AG04450 (cell line): ENCODE measurements at regions not wholly inside any gene's neighbourhood (a gene's known extent, or its start where the extent isn't known, plus 50 kb on each side); places are given as distances from the start of the nearest gene placed in this dataset.
A peak's percentile ranks its signal among the peaks of the same experiment; 100 is the strongest.
"Not testable (repeated sequence)": the region's sequence is repeated elsewhere in the genome, so short reads cannot be mapped to it uniquely, and the experiment has no call there.

Experiments
- CTCF ChIA-PET: fragments of 300-600, 350-600 bp; formaldehyde crosslinking; extraction: SDS; loops from one replicate; lab custom pipeline; 2022; ENCODE audit warnings: antibody characterized with exemption, inconsistent platforms; lab: Charles Lee
- POLR2A ChIA-PET: fragments of 350-600 bp; formaldehyde crosslinking; extraction: SDS; loops from one replicate; lab custom pipeline; 2021; ENCODE audit warnings: antibody characterized with exemption, inconsistent platforms; lab: Yijun Ruan, JAX
- DNase-seq: peaks from one replicate; pipeline ENCODE4 v3.0.0-alpha.2; 2011; ENCODE audit warnings: low read depth, low spot score
- H3K27ac ChIP-seq: one replicate; pipeline ENCODE4 v1.5.1; 2012; ENCODE audit warnings: low read depth, low read length, control low read depth
- H3K27me3 ChIP-seq: one replicate; pipeline ENCODE4 v1.6.0; 2012; ENCODE audit warnings: low read length; ENCODE audit not compliant: control insufficient read depth, insufficient read depth
- H3K4me3 ChIP-seq: 2 replicates; pipeline ENCODE4 v1.5.1; 2011; ENCODE audit warnings: mild to moderate bottlenecking, low read depth, low read length, control low read depth
- H3K9me3 ChIP-seq: 2 replicates; pipeline ENCODE4 v1.5.1; 2012; ENCODE audit warnings: low read length; ENCODE audit not compliant: control insufficient read depth, insufficient read depth
- CTCF ChIP-seq: IDR thresholded peaks from 2 replicates; pipeline ENCODE4 v1.5.1; 2011; ENCODE audit warnings: low read depth, low read length, control low read depth, inconsistent platforms

- Histone ChIP-seq H3K27me3 (no peaks in the 10 kb centered on the region), H3K4me3 (no peak overlapping the region), H3K9me3 (no peaks in the 10 kb centered on the region), H3K27ac (no peak overlapping the region)
- DNase-seq = no peak
- ChIA-PET POLR2A (no interaction called here), CTCF (no interaction called here)
- TF ChIP-seq CTCF = no peak
These were observed 812.6 kb upstream of the LRATD1 start for GRCh38 chr2:13819896-13820295.

DNA sequence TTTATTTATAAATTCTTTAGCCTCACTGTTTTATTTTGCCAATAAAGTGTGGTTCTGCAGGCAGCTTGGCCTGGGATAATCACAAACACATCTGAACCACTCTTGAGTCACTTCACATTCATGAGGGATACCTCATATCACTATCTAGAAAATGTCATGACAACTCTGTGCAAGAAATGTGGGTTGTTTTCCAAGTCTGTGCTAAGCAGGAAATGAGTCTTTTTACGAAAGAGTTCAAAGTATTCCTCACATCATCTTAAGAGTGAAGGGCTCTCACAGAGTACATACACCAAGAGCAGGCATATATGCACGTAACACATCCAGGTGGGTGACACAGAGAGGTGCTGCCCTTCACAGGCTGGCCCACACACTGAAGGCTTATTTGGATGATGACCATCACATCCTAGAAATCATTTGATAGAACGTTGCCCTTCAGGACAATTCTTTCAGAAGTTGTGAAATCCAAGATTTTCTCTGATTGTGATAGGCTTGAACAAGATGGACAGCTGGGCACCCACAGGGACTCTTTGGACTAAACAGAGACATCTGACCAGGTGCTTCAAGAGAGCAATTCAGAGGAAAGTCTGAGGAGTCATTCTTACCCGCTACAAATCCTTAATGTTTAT lies 811.1 kb upstream of the LRATD1 start:
- ChIA-PET POLR2A (no interaction called here), CTCF (interaction anchor here (0.6 kb wide), 1 partner anchor 776 kb away, joined by 3 read pairs; no protein-coding TSS in a partner anchor)
- no peaks in the 10 kb centered on the region for H3K9me3 ChIP-seq
- H3K27ac ChIP-seq = no peak overlapping the region
- H3K27me3 ChIP-seq = no peaks in the 10 kb centered on the region
- no peak for TF ChIP-seq CTCF
- peak; percentile 24 for DNase-seq
- H3K4me3 ChIP-seq = no peak overlapping the region

- ChIA-PET POLR2A (no interaction called here), CTCF (no interaction called here)
- Histone ChIP-seq H3K9me3 (no peaks in the 10 kb centered on the region), H3K4me3 (no peak overlapping the region), H3K27me3 (no peaks in the 10 kb centered on the region), H3K27ac (no peak overlapping the region)
- DNase-seq = no peak
- TF ChIP-seq CTCF = no peak
These were observed 810.2 kb upstream of the LRATD1 start for GRCh38 chr2:13822365-13822764.

- POLR2A ChIA-PET = no interaction called here
- Histone ChIP-seq H3K27ac (no peak overlapping the region), H3K9me3 (no peaks in the 10 kb centered on the region), H3K27me3 (no peaks in the 10 kb centered on the region), H3K4me3 (no peak overlapping the region)
- no peak for DNase-seq
- TF ChIP-seq CTCF = no peak
- CTCF ChIA-PET = no interaction called here
These were observed 806.1 kb upstream of the LRATD1 start for GRCh38 chr2:13826314-13826853.

DNA sequence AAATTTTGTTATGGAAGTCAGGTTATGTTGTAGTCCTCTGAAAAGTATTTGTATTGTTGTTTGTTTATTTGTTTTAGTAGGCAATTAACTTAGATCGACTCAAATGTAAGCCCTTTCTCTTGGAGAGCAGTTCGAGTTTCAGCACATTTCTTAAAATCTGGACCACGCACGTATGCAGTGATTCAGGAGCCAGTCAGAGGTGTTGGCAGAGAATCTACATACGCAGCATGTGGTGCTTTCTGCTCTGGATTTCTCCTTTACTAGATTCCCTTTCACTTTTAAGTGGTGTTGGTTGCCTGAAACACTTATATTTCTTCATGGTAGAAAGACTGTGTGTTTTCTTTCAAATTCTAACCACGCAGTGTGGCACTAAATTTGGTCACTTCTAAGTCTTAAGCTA lies 773.9 kb upstream of the LRATD1 start:
- CTCF ChIA-PET = no interaction called here
- H3K27me3 ChIP-seq = no peaks in the 10 kb centered on the region
- TF ChIP-seq CTCF = no peak
- no peak overlapping the region for H3K27ac ChIP-seq
- DNase-seq = no peak
- POLR2A ChIA-PET = no interaction called here
- no peaks in the 10 kb centered on the region for H3K9me3 ChIP-seq
- H3K4me3 ChIP-seq = no peak overlapping the region

DNA sequence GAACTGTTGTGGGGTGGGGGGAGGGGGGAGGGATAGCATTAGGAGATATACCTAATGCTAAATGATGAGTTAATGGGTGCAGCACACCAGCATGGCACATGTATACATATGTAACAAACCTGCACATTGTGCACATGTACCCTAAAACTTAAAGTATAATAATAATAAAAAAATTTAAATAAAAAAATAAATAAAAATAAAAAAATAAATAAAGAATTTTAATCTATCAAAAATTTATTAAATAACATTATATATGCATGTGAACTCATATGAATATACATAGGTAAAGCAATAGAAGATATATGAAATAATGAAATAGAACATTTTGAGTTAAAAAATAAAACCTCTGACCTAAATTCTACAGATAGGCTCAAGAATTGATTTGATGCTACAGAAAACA lies 764.2 kb upstream of the LRATD1 start:
- CTCF ChIA-PET, H3K27me3 ChIP-seq, H3K4me3 ChIP-seq, H3K27ac ChIP-seq, H3K9me3 ChIP-seq, POLR2A ChIA-PET, DNase-seq: not testable (repeated sequence)
